ENCODE measurements at regions not wholly inside any gene's neighbourhood (a gene's known extent, or its start where the extent isn't known, plus 50 kb on each side); places are given as distances from the start of the nearest gene placed in this dataset.
A peak's percentile ranks its signal among the peaks of the same experiment; 100 is the strongest.

DNA sequence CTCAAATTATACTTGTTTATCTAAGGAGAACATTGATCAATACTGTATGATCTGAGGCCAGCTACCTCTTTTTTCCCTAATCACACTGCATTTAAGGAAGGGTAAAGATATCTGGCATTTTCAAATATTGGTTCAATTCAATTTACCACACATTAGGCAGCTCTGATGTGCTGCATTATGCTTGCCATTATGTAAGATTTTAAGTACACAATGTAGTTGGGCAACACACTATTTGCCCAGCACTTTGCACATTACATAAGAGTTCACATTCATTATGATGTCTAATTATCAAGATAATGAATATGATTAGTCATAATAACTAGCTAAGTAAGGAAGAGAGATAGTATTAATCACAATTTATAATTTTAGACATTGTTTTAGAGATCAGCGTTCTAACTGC, 196.3 kb downstream of the BCHE start:
- TF ChIP-seq, protein P1, sequence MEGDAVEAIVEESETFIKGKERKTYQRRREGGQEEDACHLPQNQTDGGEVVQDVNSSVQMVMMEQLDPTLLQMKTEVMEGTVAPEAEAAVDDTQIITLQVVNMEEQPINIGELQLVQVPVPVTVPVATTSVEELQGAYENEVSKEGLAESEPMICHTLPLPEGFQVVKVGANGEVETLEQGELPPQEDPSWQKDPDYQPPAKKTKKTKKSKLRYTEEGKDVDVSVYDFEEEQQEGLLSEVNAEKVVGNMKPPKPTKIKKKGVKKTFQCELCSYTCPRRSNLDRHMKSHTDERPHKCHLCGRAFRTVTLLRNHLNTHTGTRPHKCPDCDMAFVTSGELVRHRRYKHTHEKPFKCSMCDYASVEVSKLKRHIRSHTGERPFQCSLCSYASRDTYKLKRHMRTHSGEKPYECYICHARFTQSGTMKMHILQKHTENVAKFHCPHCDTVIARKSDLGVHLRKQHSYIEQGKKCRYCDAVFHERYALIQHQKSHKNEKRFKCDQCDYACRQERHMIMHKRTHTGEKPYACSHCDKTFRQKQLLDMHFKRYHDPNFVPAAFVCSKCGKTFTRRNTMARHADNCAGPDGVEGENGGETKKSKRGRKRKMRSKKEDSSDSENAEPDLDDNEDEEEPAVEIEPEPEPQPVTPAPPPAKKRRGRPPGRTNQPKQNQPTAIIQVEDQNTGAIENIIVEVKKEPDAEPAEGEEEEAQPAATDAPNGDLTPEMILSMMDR (IDR thresholded peaks at IDR 0.05; ENCODE audit: insufficient read depth, low read length, severe bottlenecking), result no peak
- Histone ChIP-seq H3K4me3 (ENCODE audit: low read depth, low read length) (no peak overlapping the region), H3K36me3 (ENCODE audit: control insufficient read depth, insufficient read depth, low read length) (no peaks in the 10 kb centered on the region), H3K27me3 (ENCODE audit: control insufficient read depth, insufficient read depth, low read length) (no peaks in the 10 kb centered on the region)
- no peak for FAIRE-seq
- peak; percentile 34 for DNase-seq (ENCODE audit: low read depth)

DNA sequence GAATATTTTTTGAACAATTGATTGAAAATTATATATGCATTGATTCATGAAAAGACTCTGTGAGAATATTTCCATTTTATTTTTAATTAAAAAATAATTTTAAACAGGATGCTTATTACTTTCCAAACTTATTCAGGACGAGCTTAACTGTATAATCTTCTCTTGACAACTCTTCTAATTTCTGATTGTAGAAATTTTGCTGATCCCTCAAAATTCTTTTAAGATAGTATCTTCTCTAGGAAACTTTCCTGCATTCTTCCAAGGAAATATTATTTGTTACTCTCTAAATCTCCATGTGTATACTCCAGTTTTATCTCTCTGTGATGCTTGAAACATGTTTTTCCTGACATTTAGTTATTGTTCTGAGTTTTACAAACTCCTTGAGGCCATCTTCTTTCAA, 197.2 kb downstream of the BCHE start:
- TF ChIP-seq, protein P1 (IDR thresholded peaks at IDR 0.05; ENCODE audit: insufficient read depth, low read length, severe bottlenecking), result no peak
- no peaks in the 10 kb centered on the region for H3K36me3 ChIP-seq (ENCODE audit: control insufficient read depth, insufficient read depth, low read length)
- FAIRE-seq, result no peak
- no peaks in the 10 kb centered on the region for H3K27me3 ChIP-seq (ENCODE audit: control insufficient read depth, insufficient read depth, low read length)
- no peak for DNase-seq (ENCODE audit: low read depth)
- H3K4me3 ChIP-seq (ENCODE audit: low read depth, low read length), result no peak overlapping the region

DNA sequence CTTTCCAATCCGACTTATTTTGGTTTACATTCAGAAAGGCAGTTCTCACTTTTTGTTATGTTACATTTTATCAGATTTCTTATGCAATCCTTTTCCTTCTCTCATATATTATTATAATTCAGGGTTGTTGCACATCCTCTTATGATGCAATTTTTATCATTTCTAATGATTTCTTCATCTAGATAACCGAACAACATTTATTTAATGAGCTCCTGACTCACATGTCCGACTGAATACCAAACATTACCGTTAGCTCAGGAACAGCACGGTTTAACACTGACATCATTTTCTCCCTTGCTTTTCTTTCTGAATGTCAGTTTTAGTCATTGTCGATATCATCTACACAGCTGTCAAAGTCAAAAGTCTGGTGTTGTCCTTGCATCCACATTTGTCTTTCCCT, 199.2 kb downstream of the BCHE start:
- H3K36me3 ChIP-seq (ENCODE audit: control insufficient read depth, insufficient read depth, low read length), result no peaks in the 10 kb centered on the region
- no peaks in the 10 kb centered on the region for H3K27me3 ChIP-seq (ENCODE audit: control insufficient read depth, insufficient read depth, low read length)
- DNase-seq (ENCODE audit: low read depth) (no peak), FAIRE-seq (no peak)
- no peak overlapping the region for H3K4me3 ChIP-seq (ENCODE audit: low read depth, low read length)
- TF ChIP-seq, protein P1 (IDR thresholded peaks at IDR 0.05; ENCODE audit: insufficient read depth, low read length, severe bottlenecking), result no peak

DNA sequence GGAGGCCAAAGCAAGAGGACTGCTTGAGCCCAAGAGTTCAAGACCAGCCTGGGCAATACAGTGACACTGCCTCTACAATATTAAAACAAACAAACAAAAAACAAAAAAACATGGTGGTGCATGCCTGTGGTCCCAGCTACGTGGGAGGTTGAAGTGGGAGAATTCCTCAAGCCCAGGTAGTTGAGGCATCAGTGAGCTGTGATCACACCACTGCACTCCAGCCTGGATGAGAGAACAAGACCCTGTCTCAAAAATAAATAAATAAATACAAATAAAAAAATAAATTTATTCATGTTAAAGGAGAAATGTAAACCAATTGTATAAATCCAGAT, 200.6 kb downstream of the BCHE start:
- FAIRE-seq, result no peak
- H3K27me3 ChIP-seq (ENCODE audit: control insufficient read depth, insufficient read depth, low read length), result no peaks in the 10 kb centered on the region
- TF ChIP-seq, protein P1 (IDR thresholded peaks at IDR 0.05; ENCODE audit: insufficient read depth, low read length, severe bottlenecking), result no peak
- DNase-seq (ENCODE audit: low read depth), result no peak
- no peak overlapping the region for H3K4me3 ChIP-seq (ENCODE audit: low read depth, low read length)
- H3K36me3 ChIP-seq (ENCODE audit: control insufficient read depth, insufficient read depth, low read length), result no peaks in the 10 kb centered on the region

DNA sequence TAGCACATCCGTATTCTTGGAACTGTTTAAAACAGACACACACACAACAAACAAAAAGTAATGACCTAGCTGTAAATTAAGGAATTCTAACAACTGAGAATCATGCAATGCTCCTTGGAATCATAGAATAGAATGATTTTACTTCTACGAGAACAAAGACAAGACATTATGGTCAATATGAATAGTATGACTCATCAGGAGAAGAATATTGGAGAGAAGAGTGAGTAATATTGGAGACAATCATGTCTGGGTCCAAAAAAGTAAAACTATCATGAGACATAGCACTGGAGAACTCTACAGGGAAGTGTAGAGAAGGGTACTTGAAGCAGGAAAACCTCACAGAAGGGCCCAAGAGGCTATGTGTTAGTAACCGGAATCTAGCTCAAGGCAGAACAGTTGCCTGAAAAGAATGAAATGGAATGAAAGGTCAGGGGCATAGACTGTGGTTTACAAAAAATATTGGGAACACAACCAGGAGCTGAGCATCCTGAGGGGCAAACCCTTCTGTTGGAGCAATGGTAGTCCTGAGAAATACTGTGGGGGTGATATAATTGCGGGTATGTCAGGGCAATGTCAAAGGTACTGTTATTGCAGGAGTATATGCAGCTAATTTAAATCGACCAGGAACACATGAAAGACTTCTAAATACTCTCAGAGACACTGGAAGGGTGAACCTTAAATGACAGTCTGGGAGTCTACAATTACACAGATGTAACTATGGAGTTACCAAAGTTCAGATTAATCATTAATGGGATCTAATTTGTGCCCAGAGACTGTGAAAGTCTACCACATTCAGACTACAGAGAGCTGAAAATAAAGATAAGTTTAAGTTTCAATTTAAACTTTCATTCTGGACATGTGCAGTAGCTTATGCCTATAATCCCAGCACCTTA, 201.2 kb downstream of the BCHE start:
- DNase-seq (ENCODE audit: low read depth), result peak; percentile 4
- Histone ChIP-seq H3K36me3 (ENCODE audit: control insufficient read depth, insufficient read depth, low read length) (no peaks in the 10 kb centered on the region), H3K4me3 (ENCODE audit: low read depth, low read length) (no peak overlapping the region), H3K27me3 (ENCODE audit: control insufficient read depth, insufficient read depth, low read length) (no peaks in the 10 kb centered on the region)
- no peak for FAIRE-seq
- TF ChIP-seq, protein P1 (IDR thresholded peaks at IDR 0.05; ENCODE audit: insufficient read depth, low read length, severe bottlenecking), result no peak

DNA sequence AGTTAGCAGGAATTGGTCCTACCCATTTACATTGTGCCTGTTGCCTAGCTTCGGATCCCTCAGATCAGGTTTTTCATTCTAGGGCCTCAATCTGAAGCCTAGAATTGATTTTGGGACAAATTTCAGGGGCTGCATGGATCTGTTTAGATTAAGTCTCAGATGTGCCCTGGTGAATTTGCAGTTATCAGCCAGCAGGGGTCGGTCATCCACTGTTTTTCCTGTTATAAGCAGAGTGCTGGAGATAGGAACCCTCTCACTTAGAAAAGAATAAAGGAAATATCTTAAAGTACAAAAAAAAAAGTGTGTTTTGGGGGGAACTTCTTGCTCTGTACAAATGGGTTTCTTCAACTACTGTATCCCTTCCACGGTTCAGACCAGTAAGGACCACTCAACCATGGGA, 212.5 kb downstream of the BCHE start:
- Histone ChIP-seq H3K36me3 (ENCODE audit: control insufficient read depth, insufficient read depth, low read length) (no peaks in the 10 kb centered on the region), H3K4me3 (ENCODE audit: low read depth, low read length) (no peak overlapping the region), H3K27me3 (ENCODE audit: control insufficient read depth, insufficient read depth, low read length) (no peaks in the 10 kb centered on the region)
- peak; percentile 7 for DNase-seq (ENCODE audit: low read depth)
- TF ChIP-seq, protein P1 (IDR thresholded peaks at IDR 0.05; ENCODE audit: insufficient read depth, low read length, severe bottlenecking), result peak; percentile 52
- no peak for FAIRE-seq
